Hematopoietic multipotent progenitor cell (in vitro differentiated cells): ENCODE measurements at regions not wholly inside any gene's neighbourhood (a gene's known extent, or its start where the extent isn't known, plus 50 kb on each side); places are given as distances from the start of the nearest gene placed in this dataset. TPM values are rescaled to one million over a fixed set of nuclear protein-coding genes. Genes with fewer than 3 reads are reported as not detected.

Experiments
- DNase-seq, 3 donors: peaks; one replicate each; pipeline ENCODE4 v3.0.0-alpha.2; 2011 to 2015; ENCODE audit warnings: low read depth in 2 of 3, low spot score in 2 of 3
- small RNA-seq: library from RNA; depleted of rRNA; stranded (forward); fragments of <200 nt; gene quantifications from one replicate; pipeline ENCODE3, GENCODE V24; 2012

GRCh38 chr11:30153008-30153407, 77.8 kb upstream of the FSHB start:
- DNase-seq: no peak

DNA sequence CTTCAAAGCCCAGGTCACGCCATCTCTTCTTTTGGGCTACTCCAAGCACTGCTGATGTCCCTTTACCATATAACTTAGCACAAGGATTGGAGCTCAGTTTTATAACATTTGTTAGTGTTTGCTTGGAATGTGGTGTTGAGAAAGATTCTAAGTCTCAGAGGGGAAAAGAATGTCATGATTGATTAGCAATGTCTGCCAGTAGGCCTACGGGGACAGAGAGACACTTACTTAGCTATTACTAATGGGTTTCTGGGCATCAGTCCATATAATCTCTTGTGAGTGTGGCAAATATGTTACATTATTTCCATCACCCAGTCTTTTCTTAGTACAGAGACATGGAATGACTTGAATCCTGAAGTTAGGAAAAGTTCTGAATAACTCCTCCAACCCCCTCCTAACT, 75.4 kb upstream of the FSHB start:
- no peak for DNase-seq

GRCh38 chr11:30159546-30159945, 71.3 kb upstream of the FSHB start:
- DNase-seq: no peak

- DNase-seq: no peak
Measured at GRCh38 chr11:30165652-30166051, 65.2 kb upstream of the FSHB start.

GRCh38 chr11:30171661-30172060, 59.2 kb upstream of the FSHB start:
- no peak for DNase-seq

- DNase-seq: no peak
Measured at GRCh38 chr11:30172158-30172557, 58.7 kb upstream of the FSHB start.

GRCh38 chr11:30172883-30173311, 57.9 kb upstream of the FSHB start:
- no peak for DNase-seq

- DNase-seq: no peak
Measured at GRCh38 chr11:30174265-30175020, 56.4 kb upstream of the FSHB start.

Small RNA genes in the stretch of these regions (small RNA-seq; reads per million reads assigned to genes)
- gene AL358944.1: not detected
